ENCODE measurements at regions not wholly inside any gene's neighbourhood (a gene's known extent, or its start where the extent isn't known, plus 50 kb on each side); places are given as distances from the start of the nearest gene placed in this dataset.
"Not testable (repeated sequence)": the region's sequence is repeated elsewhere in the genome, so short reads cannot be mapped to it uniquely, and the experiment has no call there.

GRCh38 chr2:83089051-83089450 is 1370.0 kb downstream of the SUCLG1 start:
- TF ChIP-seq CTCF, POLR2A (IDR thresholded peaks at IDR 0.05): not testable (repeated sequence)

All from breast epithelium (tissue), 3 donors.